ENCODE measurements at regions not wholly inside any gene's neighbourhood (a gene's known extent, or its start where the extent isn't known, plus 50 kb on each side); places are given as distances from the start of the nearest gene placed in this dataset.

- Mint-ChIP-seq H3K27ac (ENCODE audit: unreplicated experiment) (no peak overlapping the region), H3K27me3 (ENCODE audit: unreplicated experiment) (no peaks in the 10 kb centered on the region), H3K4me3 (ENCODE audit: unreplicated experiment) (no peak overlapping the region), H3K9me3 (ENCODE audit: unreplicated experiment) (peaks cover 7% of the 10 kb centered on the region), H3K4me1 (ENCODE audit: low read depth, unreplicated experiment) (peaks cover 1% of the 10 kb centered on the region), H3K36me3 (ENCODE audit: unreplicated experiment) (peaks cover 7% of the 10 kb centered on the region)
- DNase-seq = no peak
- TF ChIP-seq CTCF (IDR thresholded peaks at IDR 0.05; ENCODE audit: partially characterized antibody, unreplicated experiment) = no peak
Observed at GRCh38 chr5:3313569-3313968, 282.1 kb upstream of the IRX1 start.

- peaks cover 7% of the 10 kb centered on the region for H3K36me3 Mint-ChIP-seq (ENCODE audit: unreplicated experiment)
- H3K27me3 Mint-ChIP-seq (ENCODE audit: unreplicated experiment) = no peaks in the 10 kb centered on the region
- peaks cover 1% of the 10 kb centered on the region for H3K4me1 Mint-ChIP-seq (ENCODE audit: low read depth, unreplicated experiment)
- DNase-seq = no peak
- no peak overlapping the region for H3K4me3 Mint-ChIP-seq (ENCODE audit: unreplicated experiment)
- no peak overlapping the region for H3K27ac Mint-ChIP-seq (ENCODE audit: unreplicated experiment)
- peaks cover 7% of the 10 kb centered on the region for H3K9me3 Mint-ChIP-seq (ENCODE audit: unreplicated experiment)
- no peak for TF ChIP-seq CTCF (IDR thresholded peaks at IDR 0.05; ENCODE audit: partially characterized antibody, unreplicated experiment)
Observed at GRCh38 chr5:3312299-3312698, 283.3 kb upstream of the IRX1 start.

DNA sequence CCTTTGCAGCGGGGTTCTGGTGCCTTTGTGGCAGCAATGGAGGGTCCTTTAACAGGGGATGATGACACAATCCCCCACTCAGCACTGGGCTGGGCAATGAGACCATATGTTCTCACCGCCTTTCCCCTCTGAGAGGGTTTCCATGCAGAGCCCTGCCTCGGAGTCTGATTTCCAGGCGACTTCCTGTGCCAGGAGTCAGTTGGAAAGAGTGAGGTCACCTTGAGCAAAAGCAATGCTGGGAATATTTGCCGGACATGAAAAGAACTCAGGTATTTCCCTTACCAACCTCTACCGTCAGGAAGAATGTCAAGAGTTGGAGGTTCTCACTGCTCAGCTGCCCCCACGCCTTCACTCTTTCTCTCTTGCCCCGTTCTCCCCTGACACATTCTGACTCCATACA lies 284.2 kb upstream of the IRX1 start:
- Mint-ChIP-seq H3K9me3 (ENCODE audit: unreplicated experiment) (peaks cover 5% of the 10 kb centered on the region), H3K36me3 (ENCODE audit: unreplicated experiment) (peaks cover 7% of the 10 kb centered on the region), H3K4me3 (ENCODE audit: unreplicated experiment) (no peak overlapping the region), H3K4me1 (ENCODE audit: low read depth, unreplicated experiment) (no peaks in the 10 kb centered on the region), H3K27ac (ENCODE audit: unreplicated experiment) (no peak overlapping the region), H3K27me3 (ENCODE audit: unreplicated experiment) (no peaks in the 10 kb centered on the region)
- DNase-seq = no peak
- TF ChIP-seq CTCF (IDR thresholded peaks at IDR 0.05; ENCODE audit: partially characterized antibody, unreplicated experiment) = no peak

- H3K27ac Mint-ChIP-seq (ENCODE audit: unreplicated experiment) = no peak overlapping the region
- no peak overlapping the region for H3K4me3 Mint-ChIP-seq (ENCODE audit: unreplicated experiment)
- H3K4me1 Mint-ChIP-seq (ENCODE audit: low read depth, unreplicated experiment) = no peaks in the 10 kb centered on the region
- H3K36me3 Mint-ChIP-seq (ENCODE audit: unreplicated experiment) = peaks cover 7% of the 10 kb centered on the region
- no peak for TF ChIP-seq CTCF (IDR thresholded peaks at IDR 0.05; ENCODE audit: partially characterized antibody, unreplicated experiment)
- H3K27me3 Mint-ChIP-seq (ENCODE audit: unreplicated experiment) = no peaks in the 10 kb centered on the region
- peaks cover 5% of the 10 kb centered on the region for H3K9me3 Mint-ChIP-seq (ENCODE audit: unreplicated experiment)
- DNase-seq = no peak
Observed at GRCh38 chr5:3310541-3311261, 284.9 kb upstream of the IRX1 start.

DNA sequence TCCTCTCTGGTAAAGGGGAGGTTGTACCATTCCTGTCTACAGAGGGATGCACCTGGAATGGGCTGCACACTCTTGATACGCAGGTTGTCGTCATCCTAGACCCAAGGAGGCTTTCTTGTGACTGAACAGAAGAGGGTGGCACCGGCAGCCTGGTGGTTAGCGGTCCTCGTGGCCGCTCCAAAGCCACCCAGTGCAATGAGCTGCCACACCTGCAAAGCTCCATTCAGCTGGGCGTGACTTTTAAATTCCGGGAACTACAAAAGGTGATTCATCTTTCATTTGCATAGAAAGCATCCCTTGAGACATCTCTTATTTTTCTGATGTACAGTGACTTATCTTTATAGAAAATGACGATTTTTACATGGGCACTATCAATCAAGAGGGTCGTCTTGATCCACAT lies 286.1 kb upstream of the IRX1 start:
- no peak overlapping the region for H3K4me3 Mint-ChIP-seq (ENCODE audit: unreplicated experiment)
- no peak overlapping the region for H3K27ac Mint-ChIP-seq (ENCODE audit: unreplicated experiment)
- H3K9me3 Mint-ChIP-seq (ENCODE audit: unreplicated experiment) = peaks cover 8% of the 10 kb centered on the region
- no peak for TF ChIP-seq CTCF (IDR thresholded peaks at IDR 0.05; ENCODE audit: partially characterized antibody, unreplicated experiment)
- no peak for DNase-seq
- H3K27me3 Mint-ChIP-seq (ENCODE audit: unreplicated experiment) = no peaks in the 10 kb centered on the region
- no peaks in the 10 kb centered on the region for H3K4me1 Mint-ChIP-seq (ENCODE audit: low read depth, unreplicated experiment)
- H3K36me3 Mint-ChIP-seq (ENCODE audit: unreplicated experiment) = peaks cover 14% of the 10 kb centered on the region

All from glutamatergic neuron (in vitro differentiated cells).